Endodermal cell (in vitro differentiated cells): ENCODE measurements at regions not wholly inside any gene's neighbourhood (a gene's known extent, or its start where the extent isn't known, plus 50 kb on each side); places are given as distances from the start of the nearest gene placed in this dataset.

Experiments used
- DNase-seq: peaks from one replicate; pipeline ENCODE4 v3.0.0-alpha.2; 2017
- H3K27ac ChIP-seq: 2 replicates; pipeline ENCODE4 v1.5.1; 2013; ENCODE audit warnings: mild to moderate bottlenecking, low read depth, low read length, moderate library complexity
- H3K27me3 ChIP-seq: 2 replicates; pipeline ENCODE4 v1.6.1; 2013; ENCODE audit warnings: mild to moderate bottlenecking, low read length, moderate library complexity; ENCODE audit not compliant: insufficient read depth, control insufficient read depth, poor library complexity, severe bottlenecking
- H3K36me3 ChIP-seq: 2 replicates; pipeline ENCODE4 v1.7.0; 2013; ENCODE audit warnings: mild to moderate bottlenecking, low read length, moderate library complexity; ENCODE audit not compliant: control insufficient read depth, insufficient read depth
- H3K4me1 ChIP-seq: one replicate; pipeline ENCODE4 v1.7.0; 2013; ENCODE audit warnings: low read length; ENCODE audit not compliant: control insufficient read depth, insufficient read depth
- H3K4me3 ChIP-seq: 2 replicates; pipeline ENCODE4 v1.5.1; 2013; ENCODE audit warnings: mild to moderate bottlenecking, low read length, moderate library complexity
- H3K9ac ChIP-seq: 2 replicates; pipeline ENCODE4 v1.6.1; 2013; ENCODE audit warnings: mild to moderate bottlenecking, low read length, moderate library complexity; ENCODE audit not compliant: poor library complexity, severe bottlenecking; ENCODE audit errors: extremely low read depth
- H3K9me3 ChIP-seq: 2 replicates; pipeline ENCODE4 v1.6.1; 2013; ENCODE audit warnings: mild to moderate bottlenecking, low read length, moderate library complexity; ENCODE audit not compliant: control insufficient read depth
- H3K27ac Mint-ChIP-seq: 2 replicates; pipeline ENCODE4 v1.8.0; 2020; ENCODE audit warnings: mixed read lengths
- H3K27me3 Mint-ChIP-seq: 2 replicates; pipeline ENCODE4 v1.8.0; 2021; ENCODE audit warnings: mild to moderate bottlenecking, mixed read lengths; ENCODE audit not compliant: insufficient read depth
- H3K36me3 Mint-ChIP-seq: 2 replicates; pipeline ENCODE4 v1.8.0; 2020; ENCODE audit warnings: low read depth, mixed read lengths
- H3K4me1 Mint-ChIP-seq: 2 replicates; pipeline ENCODE4 v1.8.0; 2020; ENCODE audit warnings: mixed read lengths
- H3K4me3 Mint-ChIP-seq: 2 replicates; pipeline ENCODE4 v1.8.0; 2020; ENCODE audit warnings: mild to moderate bottlenecking, moderate library complexity, mixed read lengths
- H3K9me3 Mint-ChIP-seq: 2 replicates; pipeline ENCODE4 v1.8.0; 2020; ENCODE audit warnings: mild to moderate bottlenecking, mixed read lengths
- WGBS, 2 experiments: methylation state at CpG; one replicate each; pipeline versions ENCODE4 v1.1.5 to v1.1.7; 2013; ENCODE audit warnings: missing lambda C conversion rate in 2 of 2, mixed read lengths in 1 of 2; ENCODE audit not compliant: insufficient coverage in 1 of 2, insufficient read length in 1 of 2; 5-methylcytosine and 5-hydroxymethylcytosine counted together
- TF ChIP-seq, protein P1 (sequence below): fragments of 200-600 bp; sonication (generic); conservative IDR thresholded peaks from 2 replicates; pipeline ENCODE4 v1.5.0; 2021; ENCODE audit warnings: antibody characterized with exemption, mild to moderate bottlenecking

DNA sequence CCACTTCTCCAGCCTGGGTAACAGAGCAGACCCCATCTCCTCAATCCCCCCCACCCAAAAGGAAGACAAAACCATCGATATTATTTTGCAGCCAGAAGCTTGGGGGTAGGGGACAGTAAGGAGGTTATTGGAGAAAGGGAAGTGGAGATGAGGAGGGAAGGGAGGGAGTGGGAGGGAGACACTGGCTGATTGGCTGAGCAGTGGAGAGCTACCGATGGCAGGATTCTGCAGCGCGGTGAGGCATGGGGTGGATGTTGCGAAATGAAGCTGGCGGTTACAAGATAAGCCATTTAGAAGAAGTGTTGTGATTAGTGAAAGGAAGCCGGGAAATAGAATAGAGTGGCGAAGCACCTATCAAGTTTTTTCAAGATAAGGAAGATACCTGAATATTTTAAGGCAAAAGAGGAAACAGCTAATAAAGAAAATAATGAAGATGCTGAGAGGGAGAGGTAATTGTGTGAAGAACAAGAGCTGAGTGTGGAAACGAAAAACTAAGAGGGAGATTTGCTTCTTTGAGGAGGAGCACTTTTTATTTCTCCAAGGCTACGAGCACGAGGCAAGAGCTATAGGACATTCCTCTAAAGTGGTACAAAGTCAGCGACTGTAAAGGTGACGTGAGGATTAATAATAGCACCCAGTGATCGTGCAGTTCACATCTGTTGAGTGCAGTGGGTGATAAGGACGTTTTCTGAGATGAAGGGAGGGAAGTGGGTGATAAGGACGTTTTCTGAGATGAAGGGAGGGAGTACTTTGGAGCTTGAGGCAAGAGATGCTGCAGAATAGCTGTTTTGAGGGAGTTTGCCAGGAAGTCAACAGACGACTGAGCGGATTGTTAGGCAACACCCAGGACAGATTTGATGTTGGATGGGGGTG lies 103.2 kb upstream of the KIF26B start:
- Histone ChIP-seq H3K4me1 (peaks cover 4% of the 10 kb centered on the region), H3K9ac (no peak overlapping the region), H3K36me3 (peaks cover 4% of the 10 kb centered on the region), H3K9me3 (peaks cover 9% of the 10 kb centered on the region), H3K27me3 (no peaks in the 10 kb centered on the region), H3K27ac (no peak overlapping the region), H3K4me3 (peak overlapping the region; percentile 17)
- Mint-ChIP-seq H3K4me1 (peaks cover 34% of the 10 kb centered on the region), H3K9me3 (peaks cover 14% of the 10 kb centered on the region), H3K27ac (peak overlapping the region; percentile 0), H3K4me3 (peak overlapping the region; percentile 2), H3K36me3 (peaks cover 23% of the 10 kb centered on the region), H3K27me3 (no peaks in the 10 kb centered on the region)
- WGBS, 2 experiments = 47 to 74% methylated on average over 18 of the region's 18 CpGs
- peak; percentile 83 for DNase-seq
- TF ChIP-seq, protein P1, sequence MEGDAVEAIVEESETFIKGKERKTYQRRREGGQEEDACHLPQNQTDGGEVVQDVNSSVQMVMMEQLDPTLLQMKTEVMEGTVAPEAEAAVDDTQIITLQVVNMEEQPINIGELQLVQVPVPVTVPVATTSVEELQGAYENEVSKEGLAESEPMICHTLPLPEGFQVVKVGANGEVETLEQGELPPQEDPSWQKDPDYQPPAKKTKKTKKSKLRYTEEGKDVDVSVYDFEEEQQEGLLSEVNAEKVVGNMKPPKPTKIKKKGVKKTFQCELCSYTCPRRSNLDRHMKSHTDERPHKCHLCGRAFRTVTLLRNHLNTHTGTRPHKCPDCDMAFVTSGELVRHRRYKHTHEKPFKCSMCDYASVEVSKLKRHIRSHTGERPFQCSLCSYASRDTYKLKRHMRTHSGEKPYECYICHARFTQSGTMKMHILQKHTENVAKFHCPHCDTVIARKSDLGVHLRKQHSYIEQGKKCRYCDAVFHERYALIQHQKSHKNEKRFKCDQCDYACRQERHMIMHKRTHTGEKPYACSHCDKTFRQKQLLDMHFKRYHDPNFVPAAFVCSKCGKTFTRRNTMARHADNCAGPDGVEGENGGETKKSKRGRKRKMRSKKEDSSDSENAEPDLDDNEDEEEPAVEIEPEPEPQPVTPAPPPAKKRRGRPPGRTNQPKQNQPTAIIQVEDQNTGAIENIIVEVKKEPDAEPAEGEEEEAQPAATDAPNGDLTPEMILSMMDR = no peak

DNA sequence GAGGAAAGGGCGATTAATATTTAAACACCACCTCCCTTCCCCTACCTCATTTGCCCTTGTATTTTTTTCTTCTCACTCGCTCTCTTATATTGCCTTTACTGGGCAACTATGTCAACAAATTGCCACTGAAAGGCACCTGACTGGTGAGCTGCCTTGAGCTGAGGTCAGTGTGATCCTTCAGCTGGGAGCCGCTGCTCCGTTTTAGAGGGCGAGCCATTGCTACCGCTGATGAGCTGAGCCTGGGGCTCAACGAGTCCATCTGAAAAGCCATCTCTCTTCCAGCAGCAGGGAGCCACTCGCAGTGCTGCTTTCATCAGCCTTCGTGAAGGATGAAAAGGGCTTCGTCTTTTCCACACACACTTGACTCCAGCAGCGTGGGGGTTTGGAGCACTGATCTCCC lies 108.0 kb upstream of the KIF26B start:
- WGBS, 2 experiments = 42 to 68% methylated on average over 9 to 11 of the region's 11 CpGs
- DNase-seq = peak; percentile 67
- H3K36me3 Mint-ChIP-seq = no peaks in the 10 kb centered on the region
- Histone ChIP-seq H3K27ac (no peak overlapping the region), H3K9ac (no peak overlapping the region), H3K27me3 (no peaks in the 10 kb centered on the region), H3K9me3 (no peaks in the 10 kb centered on the region), H3K4me3 (no peak overlapping the region), H3K36me3 (no peaks in the 10 kb centered on the region), H3K4me1 (peaks cover 13% of the 10 kb centered on the region)
- TF ChIP-seq, protein P1 = no peak
- no peaks in the 10 kb centered on the region for H3K9me3 Mint-ChIP-seq
- H3K4me3 Mint-ChIP-seq = no peak overlapping the region
- peaks cover 24% of the 10 kb centered on the region for H3K4me1 Mint-ChIP-seq
- no peak overlapping the region for H3K27ac Mint-ChIP-seq
- H3K27me3 Mint-ChIP-seq = no peaks in the 10 kb centered on the region

DNA sequence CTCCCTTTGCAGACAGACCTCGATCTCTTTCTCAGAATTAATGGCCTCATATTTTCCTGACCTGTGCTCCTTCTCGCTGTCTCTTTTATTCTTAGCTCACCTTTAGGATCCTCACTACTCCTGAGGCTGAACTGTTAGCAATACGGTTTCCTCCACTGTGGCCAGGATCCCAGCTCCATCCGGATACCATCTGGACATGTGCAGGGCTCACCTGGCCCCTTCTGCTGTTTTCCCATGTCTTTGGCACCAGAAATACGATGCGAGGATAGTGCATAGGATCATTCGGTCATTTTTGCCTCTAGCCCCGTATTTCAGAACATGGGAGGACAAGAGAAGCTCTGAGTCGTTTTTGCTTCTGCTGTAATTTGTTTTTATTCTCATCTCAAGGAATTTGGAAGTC lies 108.5 kb upstream of the KIF26B start:
- H3K9me3 ChIP-seq = no peaks in the 10 kb centered on the region
- no peaks in the 10 kb centered on the region for H3K36me3 ChIP-seq
- no peaks in the 10 kb centered on the region for H3K27me3 ChIP-seq
- H3K27me3 Mint-ChIP-seq = no peaks in the 10 kb centered on the region
- H3K4me3 ChIP-seq = no peak overlapping the region
- WGBS, 2 experiments = 87 to 91% methylated on average over 8 to 9 of the region's 9 CpGs
- no peak overlapping the region for H3K27ac Mint-ChIP-seq
- H3K36me3 Mint-ChIP-seq = no peaks in the 10 kb centered on the region
- H3K4me3 Mint-ChIP-seq = no peak overlapping the region
- no peak for DNase-seq
- H3K4me1 Mint-ChIP-seq = peaks cover 24% of the 10 kb centered on the region
- H3K4me1 ChIP-seq = peaks cover 16% of the 10 kb centered on the region
- no peak overlapping the region for H3K9ac ChIP-seq
- no peaks in the 10 kb centered on the region for H3K9me3 Mint-ChIP-seq
- TF ChIP-seq, protein P1 = no peak
- no peak overlapping the region for H3K27ac ChIP-seq
